D721Med (cell line): ENCODE measurements at regions not wholly inside any gene's neighbourhood (a gene's known extent, or its start where the extent isn't known, plus 50 kb on each side); places are given as distances from the start of the nearest gene placed in this dataset.

Experiments
- DNase-seq: peaks from one replicate; pipeline ENCODE4 v3.0.0; 2011; ENCODE audit warnings: low spot score; ENCODE audit not compliant: insufficient read length
- FAIRE-seq: peaks from 2 replicates; lab custom pipeline; 2011; peaks lifted over from hg19 to GRCh38; lab: Jason Lieb, UNC
- CTCF ChIP-seq: IDR thresholded peaks from 2 replicates; pipeline ENCODE4 v1.5.1; 2012; ENCODE audit warnings: mild to moderate bottlenecking, control low read depth; ENCODE audit not compliant: insufficient read depth; ENCODE audit errors: missing control alignments

GRCh38 chr5:60517094-60517694 lies 182.8 kb downstream of the DEPDC1B start:
- no peak for FAIRE-seq

GRCh38 chr5:60516688-60517087 lies 183.3 kb downstream of the DEPDC1B start:
- FAIRE-seq (no peak), DNase-seq (no peak)
- no peak for TF ChIP-seq CTCF

More at GRCh38 chr5:60517094-60517694, 182.8 kb downstream of the DEPDC1B start:
- DNase-seq = no peak
- no peak for TF ChIP-seq CTCF

- no peak for DNase-seq
- TF ChIP-seq CTCF = no peak
- FAIRE-seq = no peak
These were observed 185.8 kb downstream of the DEPDC1B start for GRCh38 chr5:60514152-60514551.

GRCh38 chr5:60512117-60512516 lies 187.8 kb downstream of the DEPDC1B start:
- no peak for DNase-seq
- no peak for TF ChIP-seq CTCF
- FAIRE-seq = no peak

GRCh38 chr5:60510663-60511062 lies 189.3 kb downstream of the DEPDC1B start:
- no peak for TF ChIP-seq CTCF
- FAIRE-seq (no peak), DNase-seq (no peak)

- FAIRE-seq = no peak
- no peak for DNase-seq
- no peak for TF ChIP-seq CTCF
These were observed 189.9 kb downstream of the DEPDC1B start for GRCh38 chr5:60510049-60510448.

- TF ChIP-seq CTCF = no peak
- FAIRE-seq = no peak
These were observed 190.4 kb downstream of the DEPDC1B start for GRCh38 chr5:60509519-60509918.

More at GRCh38 chr5:60509519-60509918, 190.4 kb downstream of the DEPDC1B start:
- no peak for DNase-seq
